HepG2 (cell line): ENCODE measurements at regions not wholly inside any gene's neighbourhood (a gene's known extent, or its start where the extent isn't known, plus 50 kb on each side); places are given as distances from the start of the nearest gene placed in this dataset.

Source experiments
- ATAC-seq: fragments of 200-7000 bp; cut with Tn5 transposase; 3 replicates; pipeline ENCODE4 v1.9.1; 2020; ENCODE audit warnings: mild to moderate bottlenecking, moderate library complexity
- BruUV-seq: library from RNA; stranded (reverse); fragments of 400-500 nt; replicated peaks from 2 replicates; lab custom pipeline; 2021; lab: Mats Ljungman, UMichigan
- CTCF ChIA-PET: fragments of 300-600 bp; formaldehyde crosslinking; extraction: SDS; loops from one replicate; lab custom pipeline; 2021; ENCODE audit warnings: low total read pairs, inconsistent platforms, low intra/inter-chr PET ratio; lab: Yijun Ruan, JAX
- POLR2A ChIA-PET: fragments of 350-600 bp; sonication (Branson Sonifier 250); formaldehyde crosslinking; loops from one replicate; lab custom pipeline; 2020; ENCODE audit warnings: antibody characterized with exemption, inconsistent platforms; lab: Yijun Ruan, JAX
- DNase-seq: peaks from one replicate; pipeline ENCODE4 v3.0.0-alpha.2; 2015; ENCODE audit warnings: low spot score
- FAIRE-seq: peaks from 3 replicates; lab custom pipeline; 2011; peaks lifted over from hg19 to GRCh38; lab: Jason Lieb, UNC
- H2AFZ ChIP-seq: one replicate; pipeline ENCODE4 v1.6.1; 2011; ENCODE audit warnings: low read length, inconsistent platforms
- H3K27ac ChIP-seq: fragments of 300-600 bp; 3 replicates; pipeline ENCODE4 v1.8.0; 2011; ENCODE audit warnings: mixed run types, mild to moderate bottlenecking, mixed read lengths, low read length, inconsistent platforms; ENCODE audit not compliant: insufficient read depth; ENCODE audit errors: extremely low read length
- H3K27me3 ChIP-seq, 2 experiments: fragments of 200-600 bp in 1 of 2; 2 replicates in 1 of 2; 3 replicates in 1 of 2; pipeline versions ENCODE4 v1.6.0 to v1.8.0; 2011; ENCODE audit warnings: low read length in 2 of 2, mild to moderate bottlenecking in 2 of 2, moderate library complexity in 2 of 2, inconsistent platforms in 1 of 2; ENCODE audit not compliant: insufficient read depth in 2 of 2, control insufficient read depth in 1 of 2
- H3K36me3 ChIP-seq, 2 experiments: fragments of 200-600 bp in 1 of 2; replicated peaks in 1 of 2; 2 replicates in 1 of 2; 3 replicates in 1 of 2; pipeline versions ENCODE4 v1.5.1 to v1.8.0; 2011; ENCODE audit warnings: low read length in 2 of 2, inconsistent platforms in 1 of 2; ENCODE audit not compliant: insufficient read depth in 2 of 2, control insufficient read depth in 1 of 2
- H3K4me1 ChIP-seq: 2 replicates; pipeline ENCODE4 v1.5.1; 2012; ENCODE audit warnings: low read length, inconsistent platforms; ENCODE audit not compliant: insufficient read depth
- H3K4me2 ChIP-seq: 2 replicates; pipeline ENCODE4 v1.6.0; 2011; ENCODE audit warnings: low read depth, low read length, inconsistent platforms
- H3K4me3 ChIP-seq, 3 experiments: fragments of 200-600 bp in 1 of 3; sonication (generic), shearing (Covaris generic) in 1 of 3; replicated peaks in 1 of 3; 2 replicates each; pipeline ENCODE4 v1.5.1; 2011 to 2016; ENCODE audit warnings: low read length in 3 of 3, inconsistent platforms in 2 of 3, low read depth in 2 of 3, mild to moderate bottlenecking in 2 of 3, control low read depth in 1 of 3, mixed read lengths in 1 of 3; ENCODE audit not compliant: insufficient read depth in 1 of 3
- H3K79me2 ChIP-seq: one replicate; pipeline ENCODE4 v1.6.1; 2011; ENCODE audit warnings: low read length, inconsistent platforms; ENCODE audit not compliant: insufficient read depth
- H3K9ac ChIP-seq: 2 replicates; pipeline ENCODE4 v1.6.0; 2011; ENCODE audit warnings: mild to moderate bottlenecking, low read depth, low read length, inconsistent platforms; ENCODE audit not compliant: insufficient read depth
- H3K9me3 ChIP-seq: 2 replicates; pipeline ENCODE4 v1.5.1; 2012; ENCODE audit warnings: mild to moderate bottlenecking, low read length
- H4K20me1 ChIP-seq: 2 replicates; pipeline ENCODE4 v1.6.0; 2011; ENCODE audit warnings: inconsistent platforms, mild to moderate bottlenecking, low read length, moderate library complexity; ENCODE audit not compliant: insufficient read depth
- ARID3A ChIP-seq: IDR thresholded peaks from 2 replicates; pipeline ENCODE4 v1.6.1; 2012; ENCODE audit warnings: low read depth, low read length, improper control_type of control experiment
- DR1 ChIP-seq: sonication (generic); formaldehyde crosslinking; IDR thresholded peaks from 2 replicates; pipeline ENCODE4 v1.8.0; 2021; ENCODE audit warnings: mild to moderate bottlenecking, missing genetic modification reagents, inconsistent platforms
- FOXK1 ChIP-seq: sonication (generic); formaldehyde crosslinking; IDR thresholded peaks from 2 replicates; pipeline ENCODE4 v1.4.0; 2020; ENCODE audit warnings: low read depth, missing genetic modification reagents, borderline replicate concordance
- GFI1 ChIP-seq: sonication (generic); formaldehyde crosslinking; IDR thresholded peaks from 2 replicates; pipeline ENCODE4 v1.5.0; 2020; ENCODE audit warnings: missing genetic modification reagents, mild to moderate bottlenecking, borderline replicate concordance
- KLF11 ChIP-seq: IDR thresholded peaks from 2 replicates; pipeline ENCODE4 v1.6.1; 2016; ENCODE audit warnings: missing compliant biosample characterization
- MATR3 ChIP-seq: sonication (generic); formaldehyde crosslinking; IDR thresholded peaks from 2 replicates; pipeline ENCODE4 v1.4.0; 2020; ENCODE audit warnings: missing genetic modification reagents
- PAX8 ChIP-seq: sonication (generic); formaldehyde crosslinking; IDR thresholded peaks from 2 replicates; pipeline ENCODE4 v1.8.0; 2022; ENCODE audit warnings: mild to moderate bottlenecking, missing genetic modification reagents, borderline replicate concordance
- RARA ChIP-seq: IDR thresholded peaks from 2 replicates; pipeline ENCODE4 v1.6.1; 2016; ENCODE audit warnings: missing genetic modification reagents, missing compliant biosample characterization
- SP2 ChIP-seq: sonication (generic); formaldehyde crosslinking; IDR thresholded peaks from 2 replicates; pipeline ENCODE4 v1.5.1; 2020; ENCODE audit warnings: mild to moderate bottlenecking, missing genetic modification reagents
- ZNF543 ChIP-seq: sonication (generic); formaldehyde crosslinking; IDR thresholded peaks from 2 replicates; pipeline ENCODE4 v1.4.0; 2020; ENCODE audit warnings: mild to moderate bottlenecking, missing genetic modification reagents
- ZNF878 ChIP-seq: sonication (generic); formaldehyde crosslinking; IDR thresholded peaks from 2 replicates; pipeline ENCODE4 v1.8.1; 2023; ENCODE audit warnings: mild to moderate bottlenecking, missing genetic modification reagents, moderate library complexity
- whole genome bisulfite sequencing: methylation state at CpG from one replicate; pipeline ENCODE4 v1.1.6; 2017; ENCODE audit warnings: low lambda C conversion rate; 5-methylcytosine and 5-hydroxymethylcytosine counted together
- in situ Hi-C: cut with HindIII; loops from 2 replicates; pipeline ENCODE4 v1.10.0; 2017; ENCODE audit warnings: low pct_unique_long_range_greater_than_20kb; ENCODE audit not compliant: extremely low pct_ligation_motif_present
- intact Hi-C: fragments of 100-400 bp; cut with micrococcal nuclease; formaldehyde crosslinking; loops from one replicate; pipeline ENCODE4 v1.10.0; 2022; ENCODE audit not compliant: unreplicated experiment

- CTCF ChIA-PET: no interaction called here
- TF ChIP-seq FOXK1 (CRISPR knock-in tag) (no peak), MATR3 (CRISPR knock-in tag) (no peak), ZNF543 (no peak), GFI1 (CRISPR knock-in tag) (no peak), DR1 (no peak), ARID3A (no peak), ZNF878 (no peak), SP2 (no peak), PAX8 (no peak), KLF11 (no peak), RARA (CRISPR knock-in tag) (no peak)
- no TSS peak for BruUV-seq
- Histone ChIP-seq H3K36me3 (no peaks in the 10 kb centered on the region), H3K27ac (no peak overlapping the region), H3K9me3 (peaks cover under 1% of the 10 kb centered on the region; the same call in 1 of the 2 replicates), H4K20me1 (no peaks in the 10 kb centered on the region), H2AFZ (no peak overlapping the region), H3K79me2 (no peaks in the 10 kb centered on the region), H3K4me2 (no peak overlapping the region), H3K27me3 (no peaks in the 10 kb centered on the region), H3K9ac (no peak overlapping the region), H3K4me1 (peaks cover 14% of the 10 kb centered on the region), H3K4me3 (no peak overlapping the region)
- 98% methylated on average over 6 of the region's 6 CpGs for WGBS
- DNase-seq (no peak), FAIRE-seq (no peak), ATAC-seq (no peak)
- intact Hi-C loops (no loop called here), in situ Hi-C loops (no loop called here)
- POLR2A ChIA-PET: no interaction called here
These were observed 206.0 kb downstream of the PCSK1 start for GRCh38 chr5:96226941-96227552.
